Inflammatory macrophage (primary cell): ENCODE measurements at regions not wholly inside any gene's neighbourhood (a gene's known extent, or its start where the extent isn't known, plus 50 kb on each side); places are given as distances from the start of the nearest gene placed in this dataset.

Experiments
- DNase-seq, 2 donors: peaks; one replicate each; pipeline ENCODE4 v3.0.0-alpha.2; 2020 to 2022

GRCh38 chr3:43206632-43207031 lies 79.7 kb upstream of the SNRK start:
- no peak for DNase-seq

GRCh38 chr3:43206105-43206504 lies 80.2 kb upstream of the SNRK start:
- DNase-seq: no peak

- no peak for DNase-seq
These were observed 83.3 kb upstream of the SNRK start for GRCh38 chr3:43203022-43203421.

- DNase-seq: peak; percentile 24 to 60
These were observed 84.8 kb upstream of the SNRK start for GRCh38 chr3:43201581-43201980.

GRCh38 chr3:43199645-43200306 lies 86.6 kb upstream of the SNRK start:
- DNase-seq: peak; percentile 23 to 64

GRCh38 chr3:43198791-43199644 lies 87.3 kb upstream of the SNRK start:
- DNase-seq: peak in 1 of 2 donors; percentile 8

GRCh38 chr3:43198301-43198700 lies 88.0 kb upstream of the SNRK start:
- DNase-seq: no peak

- DNase-seq: no peak
These were observed 89.2 kb upstream of the SNRK start for GRCh38 chr3:43197181-43197580.

- no peak for DNase-seq
These were observed 89.6 kb upstream of the SNRK start for GRCh38 chr3:43196721-43197120.

GRCh38 chr3:43195115-43195498 lies 89.2 kb upstream of the POMGNT2 start:
- no peak for DNase-seq

GRCh38 chr3:43194490-43195114 lies 88.7 kb upstream of the POMGNT2 start:
- DNase-seq: no peak

GRCh38 chr3:43194069-43194468 lies 88.2 kb upstream of the POMGNT2 start:
- no peak for DNase-seq

- no peak for DNase-seq
These were observed 86.1 kb upstream of the POMGNT2 start for GRCh38 chr3:43192028-43192427.

GRCh38 chr3:43191116-43191515 lies 85.2 kb upstream of the POMGNT2 start:
- no peak for DNase-seq

- no peak for DNase-seq
These were observed 84.8 kb upstream of the POMGNT2 start for GRCh38 chr3:43190670-43191069.

- no peak for DNase-seq
These were observed 82.1 kb upstream of the POMGNT2 start for GRCh38 chr3:43187836-43188479.

- no peak for DNase-seq
These were observed 80.1 kb upstream of the POMGNT2 start for GRCh38 chr3:43185983-43186314.

- DNase-seq: no peak
These were observed 79.5 kb upstream of the POMGNT2 start for GRCh38 chr3:43185274-43185982.

- no peak for DNase-seq
These were observed 77.6 kb upstream of the POMGNT2 start for GRCh38 chr3:43183456-43183855.

GRCh38 chr3:43181202-43181821 lies 75.4 kb upstream of the POMGNT2 start:
- peak in 1 of 2 donors; percentile 30 for DNase-seq

GRCh38 chr3:43180694-43181093 lies 74.8 kb upstream of the POMGNT2 start:
- DNase-seq: peak in 1 of 2 donors; percentile 21

GRCh38 chr3:43180027-43180426 lies 74.1 kb upstream of the POMGNT2 start:
- peak; percentile 56 to 57 for DNase-seq
